ENCODE measurements at regions not wholly inside any gene's neighbourhood (a gene's known extent, or its start where the extent isn't known, plus 50 kb on each side); places are given as distances from the start of the nearest gene placed in this dataset.

- TF ChIP-seq CTCF (conservative IDR thresholded peaks at IDR 0.05; ENCODE audit: low read depth, low read length) (no peak), EZH2 (IDR thresholded peaks at IDR 0.05; ENCODE audit: low read length, unreplicated experiment) (no peak)
Observed at GRCh38 chr5:74940782-74941353, 74.7 kb upstream of the FAM169A start.

Measured in PC-3 (cell line).